ENCODE measurements at regions not wholly inside any gene's neighbourhood (a gene's known extent, or its start where the extent isn't known, plus 50 kb on each side); places are given as distances from the start of the nearest gene placed in this dataset.

- no peak overlapping the region for H3K9ac ChIP-seq (ENCODE audit: low read depth in 1 of 2, low read length in 2 of 2)
- no peak overlapping the region for H3K4me3 ChIP-seq (ENCODE audit: low read depth in 1 of 3, low read length in 3 of 3)
- H3K9me3 ChIP-seq (ENCODE audit: control insufficient read depth in 4 of 4, low read length in 3 of 4), result no peaks in the 10 kb centered on the region
- TF ChIP-seq HNF4G (IDR thresholded peaks at IDR 0.05) (no peak), MAX (IDR thresholded peaks at IDR 0.05) (no peak), CTCF (IDR thresholded peaks at IDR 0.05; ENCODE audit: low read depth, low read length, missing input control) (no peak), FOXA2 (IDR thresholded peaks at IDR 0.05) (no peak), RXRA (IDR thresholded peaks at IDR 0.05) (no peak), HNF4A (conservative IDR thresholded peaks at IDR 0.05) (no peak), JUND (IDR thresholded peaks at IDR 0.05) (no peak), ZBTB33 (IDR thresholded peaks at IDR 0.05) (no peak), ATF3 (IDR thresholded peaks at IDR 0.05) (no peak), FOXA1 (IDR thresholded peaks at IDR 0.05) (no peak), SP1 (IDR thresholded peaks at IDR 0.05) (no peak), TAF1 (conservative IDR thresholded peaks at IDR 0.05) (no peak), NR2F2 (IDR thresholded peaks at IDR 0.05) (no peak)
- H3K27ac ChIP-seq (ENCODE audit: low read depth in 1 of 2, low read length in 2 of 2), result no peak overlapping the region
- H3K27me3 ChIP-seq (ENCODE audit: control insufficient read depth in 4 of 4, insufficient read depth in 4 of 4, low read length in 3 of 4), result peaks cover 0 to 2% (median 0%) of the 10 kb centered on the region in 4 donors
- no peaks in the 10 kb centered on the region for H3K4me1 ChIP-seq (ENCODE audit: control insufficient read depth in 4 of 4, insufficient read depth in 4 of 4, low read length in 3 of 4)
- no peaks in the 10 kb centered on the region for H3K36me3 ChIP-seq (ENCODE audit: control insufficient read depth in 4 of 4, insufficient read depth in 3 of 4, low read depth in 1 of 4, low read length in 3 of 4)
- WGBS, result 79% methylated on average over 1 of the region's 1 CpG
- DNase-seq (ENCODE audit: low spot score), result no peak
Measured at GRCh38 chr2:40550085-40550484, 98.2 kb upstream of the SLC8A1 start.

- Histone ChIP-seq H3K27me3 (ENCODE audit: control insufficient read depth in 4 of 4, insufficient read depth in 4 of 4, low read length in 3 of 4) (peaks cover 0 to 2% (median under 1%) of the 10 kb centered on the region in 4 donors), H3K4me3 (ENCODE audit: low read depth in 1 of 3, low read length in 3 of 3) (no peak overlapping the region), H3K36me3 (ENCODE audit: control insufficient read depth in 4 of 4, insufficient read depth in 3 of 4, low read depth in 1 of 4, low read length in 3 of 4) (no peaks in the 10 kb centered on the region), H3K4me1 (ENCODE audit: control insufficient read depth in 4 of 4, insufficient read depth in 4 of 4, low read length in 3 of 4) (no peaks in the 10 kb centered on the region), H3K27ac (ENCODE audit: low read depth in 1 of 2, low read length in 2 of 2) (no peak overlapping the region), H3K9ac (ENCODE audit: low read depth in 1 of 2, low read length in 2 of 2) (no peak overlapping the region), H3K9me3 (ENCODE audit: control insufficient read depth in 4 of 4, low read length in 3 of 4) (no peaks in the 10 kb centered on the region)
- 91% methylated on average over 3 of the region's 3 CpGs for WGBS
- no peak for DNase-seq (ENCODE audit: low spot score)
- no peak for TF ChIP-seq GABPA (IDR thresholded peaks at IDR 0.05 in 1 of 2, conservative IDR thresholded peaks at IDR 0.05 in 1 of 2)
- no peak for TF ChIP-seq JUND (IDR thresholded peaks at IDR 0.05)
- TF ChIP-seq NR2F2 (IDR thresholded peaks at IDR 0.05), result no peak
- TF ChIP-seq MAX (IDR thresholded peaks at IDR 0.05), result no peak
- no peak for TF ChIP-seq SP1 (IDR thresholded peaks at IDR 0.05)
- no peak for TF ChIP-seq REST (IDR thresholded peaks at IDR 0.05)
- no peak for TF ChIP-seq HNF4G (IDR thresholded peaks at IDR 0.05)
- TF ChIP-seq TAF1 (conservative IDR thresholded peaks at IDR 0.05), result no peak
- no peak for TF ChIP-seq ZBTB33 (IDR thresholded peaks at IDR 0.05)
- no peak for TF ChIP-seq RAD21 (IDR thresholded peaks at IDR 0.05)
- no peak for TF ChIP-seq YY1 (IDR thresholded peaks at IDR 0.05)
- TF ChIP-seq FOXA2 (IDR thresholded peaks at IDR 0.05), result no peak
Measured at GRCh38 chr2:40551081-40551480, 99.2 kb upstream of the SLC8A1 start.
